HG03521 (cell line): ENCODE measurements at regions not wholly inside any gene's neighbourhood (a gene's known extent, or its start where the extent isn't known, plus 50 kb on each side); places are given as distances from the start of the nearest gene placed in this dataset.

Experiments
- ATAC-seq: cut with Tn5 transposase; IDR thresholded peaks from one replicate; pipeline ENCODE4 v1.9.1; 2021; ENCODE audit warnings: mild to moderate bottlenecking, moderate library complexity; ENCODE audit not compliant: unreplicated experiment

DNA sequence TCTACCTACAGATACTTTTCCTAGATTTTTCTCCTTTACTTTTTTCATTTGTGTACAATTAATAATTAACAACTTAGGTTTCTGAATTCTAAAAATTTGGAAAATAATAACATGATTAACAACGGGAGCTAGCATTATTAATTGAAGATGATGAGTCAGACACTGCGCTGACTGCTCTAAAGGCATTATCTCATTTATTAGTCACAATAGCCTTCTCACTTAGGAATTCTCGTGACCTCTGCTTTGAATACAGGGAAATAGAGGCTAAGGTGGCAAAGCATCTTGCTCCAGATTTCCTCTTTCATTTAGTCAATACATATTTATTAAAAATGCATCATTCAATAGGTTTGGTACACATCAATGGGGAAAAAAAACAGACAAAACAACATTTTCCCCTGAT is 441.3 kb downstream of the PCDH18 start:
- no peak for ATAC-seq

DNA sequence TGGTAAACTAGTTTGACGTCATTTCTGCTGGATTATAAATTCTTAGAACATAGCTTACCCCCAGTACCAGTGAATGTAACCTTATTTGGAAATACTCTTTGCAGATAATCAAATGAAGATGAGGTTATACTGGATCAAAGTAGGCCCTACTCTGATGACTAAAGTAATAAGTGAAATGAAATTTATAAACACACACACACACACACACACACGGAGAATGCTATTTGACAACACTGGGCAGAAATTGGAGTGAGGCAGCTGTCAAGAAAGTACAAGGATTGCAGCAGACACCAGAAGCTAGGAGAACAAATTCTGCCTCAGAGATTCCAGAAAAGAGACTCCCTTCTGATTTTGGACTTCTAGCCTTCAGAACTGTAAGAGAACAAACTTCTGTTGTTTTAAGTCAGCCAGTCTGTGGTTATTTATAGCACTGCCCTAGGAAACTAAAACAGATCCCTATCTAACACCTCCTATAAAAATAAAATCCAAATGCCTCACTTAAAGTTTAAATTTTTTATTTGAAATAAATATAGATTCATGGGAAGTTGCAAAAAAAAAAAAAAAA is 448.6 kb downstream of the PCDH18 start:
- ATAC-seq = no peak

DNA sequence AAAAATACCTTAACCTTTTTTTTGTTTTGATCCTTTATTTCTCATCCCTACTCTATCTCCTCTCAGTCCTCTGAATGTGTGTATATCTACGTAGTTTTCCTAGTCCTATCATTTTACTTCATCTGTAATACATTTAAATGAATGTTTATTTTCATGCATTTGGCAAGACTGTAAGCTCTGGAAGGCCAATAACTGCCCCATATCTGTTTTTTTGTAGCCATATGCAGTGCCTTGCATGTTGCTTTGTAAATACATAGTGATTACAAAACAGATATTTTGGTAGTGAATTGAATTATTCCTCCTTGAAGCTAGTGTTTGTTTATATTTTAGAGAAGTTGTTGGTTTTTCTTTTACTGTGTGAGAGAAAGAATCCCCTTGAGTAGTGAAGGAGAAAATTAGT is 450.2 kb downstream of the PCDH18 start:
- ATAC-seq = no peak

DNA sequence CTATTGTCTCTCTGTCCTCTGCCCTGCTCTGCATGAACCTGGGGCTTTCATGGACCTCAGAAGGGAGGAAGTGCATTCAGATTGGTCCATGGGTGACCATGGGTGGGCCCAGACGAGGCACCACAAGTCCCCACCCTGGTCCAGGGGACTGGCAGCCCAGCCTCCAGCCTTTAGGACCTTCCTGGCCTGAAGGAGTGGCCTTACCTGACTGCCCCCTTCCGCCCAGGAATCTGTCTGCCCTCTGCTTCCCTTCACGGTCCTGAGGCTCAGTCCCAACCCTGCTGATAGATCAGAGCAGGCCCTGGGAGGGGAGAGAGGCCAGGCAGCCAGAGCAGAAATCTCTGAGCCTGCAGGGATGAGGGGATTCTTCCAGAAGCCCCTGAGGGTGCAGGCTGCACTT is 455.4 kb downstream of the PCDH18 start:
- no peak for ATAC-seq

DNA sequence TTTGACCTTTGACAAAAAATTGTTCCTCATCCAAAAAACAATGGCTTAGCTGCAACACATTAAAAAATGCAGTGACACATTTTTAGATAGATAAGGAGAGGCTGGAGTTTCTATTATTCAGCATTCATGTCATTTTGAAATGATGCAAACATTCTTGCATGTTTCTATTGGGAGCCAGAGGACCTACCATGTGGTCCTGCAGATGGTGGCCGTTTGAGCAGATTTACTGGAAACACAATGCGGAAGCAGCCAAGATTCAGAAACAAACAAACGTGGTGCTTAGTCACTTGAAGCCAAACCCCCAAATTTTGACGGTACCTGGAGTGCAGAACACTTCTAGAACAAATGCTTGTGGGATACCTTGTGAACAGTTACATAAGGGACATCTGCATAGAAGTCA is 456.7 kb downstream of the PCDH18 start:
- no peak for ATAC-seq

DNA sequence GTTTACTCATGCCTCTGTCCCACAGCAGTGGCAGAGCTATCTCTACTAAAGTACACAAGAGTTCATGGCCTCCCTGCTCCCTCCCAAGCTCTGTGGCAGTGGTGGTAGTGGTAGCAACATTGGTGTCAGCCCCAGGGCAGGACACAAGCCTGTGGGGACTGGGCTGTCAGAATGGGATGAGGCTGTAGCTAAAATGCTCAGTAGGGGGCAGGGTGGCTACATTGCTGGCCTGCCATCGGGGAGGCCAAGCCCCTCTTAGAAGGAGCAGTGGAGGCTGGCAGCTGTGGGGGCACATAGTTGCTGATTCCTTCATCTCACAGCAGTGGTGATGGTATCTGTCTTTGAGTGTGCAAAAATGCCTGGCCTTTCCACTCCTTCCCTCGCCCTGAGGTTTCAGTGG is 461.7 kb downstream of the PCDH18 start:
- ATAC-seq = no peak

DNA sequence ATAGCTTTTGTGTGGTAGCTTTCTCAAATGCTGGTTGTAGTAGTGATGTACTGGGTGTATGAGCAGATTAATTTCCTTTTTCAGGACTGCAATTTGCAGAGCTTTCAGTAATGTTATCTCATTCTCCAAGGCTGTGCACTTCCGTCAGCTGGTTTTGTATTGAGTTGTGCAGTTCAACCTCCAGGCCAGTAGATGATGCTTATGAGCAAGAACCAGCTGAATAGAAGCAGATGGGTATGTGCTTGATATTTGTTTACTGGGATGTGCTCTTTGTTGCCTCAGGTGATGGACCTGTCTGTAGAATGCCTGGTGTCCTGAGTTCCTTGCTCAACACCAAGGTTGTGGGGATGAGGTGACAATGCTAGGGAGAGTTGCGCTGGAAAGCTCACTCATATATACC is 462.8 kb downstream of the PCDH18 start:
- ATAC-seq = no peak

DNA sequence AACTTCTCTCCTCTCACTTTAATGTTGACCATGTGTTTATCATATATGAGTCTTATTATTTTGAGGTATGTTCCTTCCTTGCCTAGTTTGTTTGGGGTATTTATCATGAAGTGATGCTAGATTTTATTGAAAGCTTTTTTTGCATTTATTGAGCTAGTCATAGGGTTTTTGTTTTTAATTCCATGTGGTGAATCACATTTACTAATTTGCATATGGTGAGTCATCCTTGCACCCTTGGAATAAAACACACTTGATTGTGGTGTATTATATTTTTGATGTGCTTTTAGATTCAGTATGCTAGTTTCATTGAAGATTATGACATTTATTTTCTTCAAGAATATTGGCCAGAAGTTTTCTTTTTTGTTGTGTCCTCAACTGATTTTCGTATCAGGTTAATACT is 464.6 kb downstream of the PCDH18 start:
- ATAC-seq = no peak

DNA sequence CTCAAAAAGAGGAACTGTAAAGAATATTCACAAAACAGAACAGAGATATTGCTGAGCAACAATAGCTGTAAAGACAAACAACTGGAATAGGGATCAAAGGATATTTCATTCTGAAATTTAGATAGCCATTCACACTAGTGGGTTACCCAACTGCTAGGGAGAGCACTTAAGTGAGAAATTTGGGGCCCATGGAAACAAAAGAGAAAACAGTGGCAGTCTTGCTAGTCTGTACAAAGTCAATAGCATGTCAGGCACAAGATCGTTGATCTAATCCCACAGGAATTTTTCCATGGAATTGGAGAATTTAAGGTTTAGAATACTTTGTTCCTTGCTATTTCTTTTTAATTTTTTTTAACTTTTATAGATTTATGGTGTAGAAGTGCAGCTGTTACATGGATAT is 467.0 kb downstream of the PCDH18 start:
- ATAC-seq = no peak

DNA sequence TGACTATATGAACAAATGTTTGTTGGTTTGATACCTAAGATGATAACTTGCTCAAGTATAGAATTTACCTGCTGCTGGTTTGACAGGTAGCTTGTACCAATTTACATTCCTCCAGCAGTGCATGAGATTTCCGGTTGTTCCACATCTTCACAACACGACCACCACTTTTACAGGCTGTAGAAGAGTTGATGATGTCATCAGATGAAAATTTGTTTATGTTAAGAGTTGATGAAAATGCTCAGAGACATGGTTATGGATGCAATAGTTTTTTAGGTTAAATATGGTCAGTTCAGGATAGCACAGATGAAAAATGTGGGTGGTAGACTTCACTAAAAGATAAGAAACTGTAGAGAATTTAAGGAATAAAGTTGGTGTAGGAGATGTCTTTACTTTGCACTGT is 468.3 kb downstream of the PCDH18 start:
- no peak for ATAC-seq

DNA sequence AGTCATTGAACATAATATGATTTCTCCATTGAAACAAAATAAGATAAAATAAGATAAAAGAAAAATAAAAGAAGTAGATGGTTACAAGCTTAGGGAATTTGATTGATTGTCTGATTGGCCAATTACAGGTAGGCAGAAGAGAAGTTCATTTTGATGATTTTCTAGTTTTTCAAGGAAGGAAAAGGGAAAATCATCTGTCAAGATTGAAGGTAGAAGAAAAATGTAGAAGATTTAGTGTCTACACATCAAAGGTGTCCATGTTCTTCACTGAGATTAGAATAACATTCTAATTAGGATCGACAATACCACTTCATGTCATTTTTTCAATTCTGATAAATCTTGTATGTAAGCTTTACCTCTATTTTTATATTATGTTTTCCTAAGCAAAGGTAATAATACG is 489.1 kb downstream of the PCDH18 start:
- ATAC-seq = no peak

DNA sequence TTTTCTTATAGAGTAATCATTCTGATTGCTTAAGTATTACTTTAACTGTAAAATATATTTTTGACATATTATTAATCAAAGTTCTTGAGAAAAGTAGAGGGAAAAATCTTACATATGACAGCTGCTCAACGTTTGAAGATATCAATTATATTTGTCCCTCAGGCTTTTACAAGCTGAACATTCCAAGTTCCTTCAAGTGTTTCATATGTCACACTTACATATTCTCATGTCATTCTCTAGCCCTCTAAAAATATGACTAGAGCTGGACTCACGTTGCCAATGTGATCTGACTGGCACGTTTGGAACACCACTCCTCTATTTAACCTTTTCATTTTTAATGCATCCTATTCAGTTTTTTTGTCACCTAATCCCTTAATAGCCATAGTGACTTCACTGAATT is 492.9 kb downstream of the PCDH18 start:
- no peak for ATAC-seq

DNA sequence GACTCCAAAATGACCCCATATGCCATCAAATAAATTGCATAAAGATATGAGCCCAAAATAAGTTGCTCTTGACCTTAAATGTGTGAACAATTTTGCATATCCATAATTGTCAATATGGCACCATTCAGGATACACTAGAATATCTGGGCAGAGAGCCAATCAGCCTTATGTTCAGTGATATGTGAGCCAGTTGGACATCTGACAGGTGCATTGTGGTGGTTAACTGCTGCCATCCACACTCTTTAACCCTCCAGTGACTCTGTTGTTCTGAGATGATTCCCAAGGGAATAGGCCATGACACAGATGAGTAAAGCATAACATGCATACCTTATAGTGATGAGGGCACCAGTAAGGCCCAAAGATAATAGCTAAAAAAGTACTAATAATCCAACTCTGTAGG is 500.1 kb downstream of the PCDH18 start:
- ATAC-seq = no peak

DNA sequence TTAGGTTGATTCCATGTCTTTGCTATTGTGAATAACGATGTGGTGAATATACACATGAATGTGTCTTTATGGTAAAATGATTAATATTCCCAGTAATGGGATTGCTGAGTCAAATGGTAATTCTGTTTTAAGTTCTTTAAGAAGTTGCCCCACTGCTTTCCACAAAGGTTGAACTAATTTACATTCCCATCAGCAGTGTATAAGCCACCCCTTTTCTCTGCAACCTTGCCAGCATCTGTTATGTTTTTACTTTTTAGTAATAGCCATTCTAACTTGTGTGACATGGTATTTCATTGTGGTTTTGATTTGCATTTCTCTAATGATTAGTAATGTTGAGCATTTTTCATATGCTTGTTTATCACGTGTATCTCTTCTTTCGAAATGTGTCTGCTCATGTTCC is 503.3 kb downstream of the PCDH18 start:
- ATAC-seq = no peak

DNA sequence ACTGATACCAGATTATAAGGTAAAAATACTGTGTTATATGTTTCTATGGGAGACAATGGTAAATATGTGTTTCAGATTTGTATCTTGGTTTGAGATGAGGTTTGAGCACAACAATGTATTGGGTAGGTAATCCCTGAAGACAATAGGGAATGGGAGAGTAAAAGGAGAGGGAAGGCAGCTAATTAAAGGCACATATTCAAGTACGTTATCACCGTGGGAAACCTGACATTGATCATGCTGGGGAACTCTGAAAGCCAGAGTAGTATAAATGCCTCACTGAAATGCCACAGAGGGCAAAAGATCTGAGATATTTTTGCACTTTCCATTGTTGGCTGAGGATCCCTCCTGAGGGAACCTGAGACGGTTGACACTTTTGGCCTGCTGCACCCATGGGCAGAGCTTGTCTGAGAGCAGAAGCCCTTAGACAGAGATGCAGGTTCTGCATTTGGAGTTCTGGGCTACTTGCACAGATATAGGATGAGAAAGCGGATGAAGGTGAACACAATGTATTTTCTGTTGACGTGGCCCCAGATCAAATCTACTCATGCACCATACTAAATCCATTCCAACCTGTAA is 506.7 kb downstream of the PCDH18 start:
- ATAC-seq = no peak

DNA sequence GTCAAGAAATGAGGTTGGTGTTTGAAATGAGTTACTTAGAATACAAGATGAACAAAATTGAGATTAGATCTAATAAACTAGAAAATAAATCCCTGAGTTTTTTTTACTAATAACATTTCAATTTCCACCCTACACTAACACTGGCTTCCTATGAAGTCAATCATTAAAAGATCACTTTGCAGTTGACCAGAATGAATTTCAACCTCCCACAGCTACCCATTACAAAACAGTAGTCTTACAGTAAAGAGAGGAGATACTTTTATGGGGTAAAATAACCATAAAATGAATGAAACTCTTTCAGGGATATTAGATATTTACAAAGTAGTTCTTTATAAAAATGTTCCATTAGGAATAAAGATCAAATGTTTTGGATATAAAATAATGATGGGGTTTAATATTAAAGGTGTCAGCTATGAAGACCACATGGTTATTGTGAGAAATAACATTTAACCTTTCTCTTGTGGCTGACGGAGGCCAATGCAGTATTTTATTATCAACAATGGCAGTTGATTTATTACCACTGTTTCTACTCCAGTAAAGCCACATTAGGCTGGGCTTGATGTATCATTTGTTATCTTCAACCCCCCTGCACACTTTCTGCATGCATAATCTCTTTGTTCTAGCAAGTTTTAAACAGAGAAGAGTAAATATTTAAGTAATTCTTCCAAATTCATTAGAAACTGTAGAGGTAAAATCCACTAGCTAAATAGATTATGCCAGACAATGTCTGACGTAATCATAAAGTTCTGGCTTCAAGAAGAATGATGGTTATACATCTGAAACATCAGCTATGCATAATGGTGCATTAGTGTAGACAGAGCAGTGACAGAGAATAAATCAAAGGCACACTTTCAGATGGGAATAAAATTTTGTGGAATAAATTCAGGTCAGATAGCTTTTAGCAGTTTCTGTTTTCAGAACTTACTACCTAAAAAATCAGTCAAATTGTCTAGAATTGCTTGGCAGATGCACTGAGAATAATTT is 516.6 kb downstream of the PCDH18 start:
- no peak for ATAC-seq

DNA sequence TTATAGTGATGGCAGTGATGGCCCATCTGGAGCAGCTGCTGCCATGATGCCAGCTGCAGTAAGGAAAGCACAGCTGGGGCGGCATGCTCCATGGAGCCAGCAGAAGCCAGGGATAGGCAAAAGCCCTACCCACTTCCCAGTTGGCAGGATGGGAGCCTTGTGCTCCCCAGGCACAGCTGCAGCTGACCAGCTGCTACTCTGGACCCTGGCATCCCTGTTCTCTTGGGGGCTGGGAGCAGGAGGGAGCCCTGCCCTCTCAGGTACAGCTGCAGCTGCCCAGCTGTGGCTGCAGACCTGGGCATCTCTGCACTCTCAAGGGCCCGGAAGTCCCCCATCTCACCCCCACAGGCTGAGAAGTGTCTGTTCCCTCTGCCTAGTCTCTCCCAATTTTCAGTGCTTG is 531.9 kb downstream of the PCDH18 start:
- no peak for ATAC-seq

DNA sequence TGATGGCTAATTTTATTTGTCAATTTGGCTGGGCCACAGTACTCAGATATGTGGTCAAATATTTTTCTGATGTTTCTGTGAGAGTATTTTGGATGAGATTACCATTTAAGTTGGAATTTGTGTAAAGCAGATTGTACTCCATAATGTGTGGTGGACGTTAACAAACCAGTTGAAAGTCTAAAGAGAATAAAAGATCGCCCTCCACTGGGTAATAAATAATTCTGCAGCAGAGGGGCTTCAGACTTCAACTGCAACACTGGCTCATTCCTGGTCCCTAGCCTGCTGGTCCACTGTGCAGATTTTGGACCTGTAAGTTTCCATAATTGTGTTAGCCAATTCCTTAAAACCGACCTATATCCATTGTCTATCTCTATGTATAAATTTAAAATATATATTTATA is 540.3 kb downstream of the PCDH18 start:
- no peak for ATAC-seq

DNA sequence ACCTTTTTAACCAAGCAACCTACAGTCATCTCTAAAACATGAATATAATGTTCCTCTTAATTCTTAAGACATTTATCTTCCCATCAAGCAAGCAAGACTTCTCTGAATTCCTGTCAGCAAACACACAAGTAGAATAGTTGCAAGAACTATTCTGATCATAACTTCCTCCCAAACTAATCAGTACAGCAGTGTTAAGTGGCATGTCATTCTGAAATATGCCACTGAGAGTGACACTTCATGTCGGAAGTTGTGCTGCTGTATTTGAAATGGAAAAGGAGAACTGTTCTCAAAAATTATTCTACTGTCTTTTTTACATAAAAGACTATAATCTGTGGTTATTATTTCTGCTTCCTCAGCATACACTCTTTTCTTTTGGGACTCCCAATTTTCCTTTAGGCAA is 546.6 kb downstream of the PCDH18 start:
- no peak for ATAC-seq

DNA sequence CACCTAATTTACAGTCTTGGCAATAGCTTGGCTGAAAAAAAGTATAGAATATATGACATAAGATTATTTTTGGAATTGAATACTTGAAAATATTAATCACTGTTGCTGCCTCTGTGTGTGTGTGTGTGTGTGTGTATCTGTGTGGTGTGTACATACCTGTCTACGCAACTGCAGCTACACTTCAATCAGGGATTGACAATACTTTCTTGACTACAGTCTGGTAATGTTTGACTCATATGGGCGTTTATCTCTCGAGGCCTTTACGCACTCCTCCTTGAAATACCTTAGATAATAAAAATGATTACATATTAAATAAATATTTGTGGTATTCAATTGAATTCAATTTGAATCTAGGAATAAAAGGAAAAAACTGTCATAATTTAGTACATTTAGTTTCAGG is 565.2 kb downstream of the PCDH18 start:
- no peak for ATAC-seq

DNA sequence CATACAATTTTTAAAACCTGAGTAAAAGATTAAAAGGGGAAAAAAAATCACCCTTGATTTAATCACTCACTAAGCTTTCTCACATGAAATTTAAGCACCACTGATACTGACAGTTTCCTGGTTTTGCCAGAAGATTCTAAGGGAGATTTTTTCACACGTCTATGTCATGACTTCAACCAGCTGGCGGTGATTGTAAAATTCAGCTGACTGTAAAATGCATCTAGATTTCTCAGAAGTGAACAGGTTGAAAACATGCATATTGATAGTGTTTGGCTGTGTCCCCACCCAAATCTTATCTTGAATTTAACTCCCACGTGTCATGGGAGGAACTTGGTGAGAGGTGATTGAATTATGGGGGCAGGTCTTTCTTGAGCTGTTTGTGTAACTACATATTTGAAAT is 566.8 kb downstream of the PCDH18 start:
- no peak for ATAC-seq

DNA sequence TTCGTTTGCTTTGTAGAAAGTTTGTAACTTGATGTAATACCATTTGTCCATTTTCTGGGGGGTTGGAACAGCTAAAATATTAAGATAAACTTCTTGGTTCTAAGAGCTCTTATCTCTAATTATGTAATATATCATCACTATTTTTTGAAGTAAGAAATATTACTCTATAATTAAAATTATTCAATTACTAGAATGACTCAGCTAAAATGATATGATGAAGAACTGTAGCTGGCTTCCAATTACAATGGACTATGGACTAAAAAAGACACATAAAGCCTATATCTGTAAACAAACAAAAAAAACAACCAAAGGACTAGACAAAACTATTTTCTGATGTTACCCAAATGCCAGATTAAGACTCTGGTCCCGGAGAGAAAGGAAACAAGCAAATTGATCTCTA is 569.4 kb downstream of the PCDH18 start:
- ATAC-seq = no peak
